IPS-20b (cell line): ENCODE measurements at regions not wholly inside any gene's neighbourhood (a gene's known extent, or its start where the extent isn't known, plus 50 kb on each side); places are given as distances from the start of the nearest gene placed in this dataset.
"Not testable (repeated sequence)": the region's sequence is repeated elsewhere in the genome, so short reads cannot be mapped to it uniquely, and the experiment has no call there.

Experiments used
- H3K27ac ChIP-seq: one replicate; pipeline ENCODE4 v1.5.1; 2013; ENCODE audit warnings: low read length
- H3K27me3 ChIP-seq: 2 replicates; pipeline ENCODE4 v1.6.1; 2013; ENCODE audit warnings: mild to moderate bottlenecking, low read length, inconsistent platforms; ENCODE audit not compliant: insufficient read depth
- H3K36me3 ChIP-seq: 2 replicates; pipeline ENCODE4 v1.6.1; 2013; ENCODE audit warnings: low read depth, mild to moderate bottlenecking, inconsistent platforms, low read length, moderate library complexity; ENCODE audit not compliant: insufficient read depth
- H3K4me1 ChIP-seq: 2 replicates; pipeline ENCODE4 v1.6.1; 2013; ENCODE audit warnings: mild to moderate bottlenecking, control low read depth, inconsistent platforms, low read length, moderate library complexity; ENCODE audit not compliant: insufficient read depth
- H3K4me3 ChIP-seq: 2 replicates; pipeline ENCODE4 v1.5.1; 2013; ENCODE audit warnings: mild to moderate bottlenecking, low read length, inconsistent platforms
- H3K9ac ChIP-seq: 2 replicates; pipeline ENCODE4 v1.6.1; 2013; ENCODE audit warnings: low read depth, mild to moderate bottlenecking, inconsistent platforms, low read length, moderate library complexity
- H3K9me3 ChIP-seq: 2 replicates; pipeline ENCODE4 v1.6.1; 2013; ENCODE audit warnings: mild to moderate bottlenecking, low read depth, low read length, inconsistent platforms; ENCODE audit not compliant: insufficient read depth

- Histone ChIP-seq H3K9me3 (no peaks in the 10 kb centered on the region), H3K4me1 (no peaks in the 10 kb centered on the region), H3K9ac (no peak overlapping the region), H3K27ac (no peak overlapping the region), H3K27me3 (no peaks in the 10 kb centered on the region), H3K4me3 (no peak overlapping the region), H3K36me3 (no peaks in the 10 kb centered on the region)
These were observed 151.7 kb upstream of the TAS2R1 start for GRCh38 chr5:9781890-9782289.

- H3K4me3 ChIP-seq = no peak overlapping the region
- H3K36me3 ChIP-seq = no peaks in the 10 kb centered on the region
- no peaks in the 10 kb centered on the region for H3K9me3 ChIP-seq
- no peaks in the 10 kb centered on the region for H3K27me3 ChIP-seq
- H3K9ac ChIP-seq = no peak overlapping the region
- H3K4me1 ChIP-seq = no peaks in the 10 kb centered on the region
- no peak overlapping the region for H3K27ac ChIP-seq
These were observed 151.1 kb upstream of the TAS2R1 start for GRCh38 chr5:9781275-9781674.

GRCh38 chr5:9780501-9780900 is 150.3 kb upstream of the TAS2R1 start:
- H3K4me3 ChIP-seq = no peak overlapping the region
- H3K36me3 ChIP-seq = no peaks in the 10 kb centered on the region
- no peak overlapping the region for H3K27ac ChIP-seq
- H3K9ac ChIP-seq = no peak overlapping the region
- no peaks in the 10 kb centered on the region for H3K4me1 ChIP-seq
- no peaks in the 10 kb centered on the region for H3K27me3 ChIP-seq
- H3K9me3 ChIP-seq = no peaks in the 10 kb centered on the region

- no peaks in the 10 kb centered on the region for H3K4me1 ChIP-seq
- H3K36me3 ChIP-seq = no peaks in the 10 kb centered on the region
- no peak overlapping the region for H3K9ac ChIP-seq
- no peak overlapping the region for H3K27ac ChIP-seq
- H3K4me3 ChIP-seq = no peak overlapping the region
- no peaks in the 10 kb centered on the region for H3K27me3 ChIP-seq
- H3K9me3 ChIP-seq = no peaks in the 10 kb centered on the region
These were observed 146.4 kb upstream of the TAS2R1 start for GRCh38 chr5:9776525-9776924.

- Histone ChIP-seq H3K36me3 (no peaks in the 10 kb centered on the region), H3K9me3 (no peaks in the 10 kb centered on the region), H3K9ac (no peak overlapping the region), H3K4me1 (no peaks in the 10 kb centered on the region), H3K27me3 (no peaks in the 10 kb centered on the region), H3K27ac (no peak overlapping the region), H3K4me3 (no peak overlapping the region)
These were observed 145.2 kb upstream of the TAS2R1 start for GRCh38 chr5:9775339-9775738.

- H3K9ac ChIP-seq = no peak overlapping the region
- no peaks in the 10 kb centered on the region for H3K9me3 ChIP-seq
- H3K27me3 ChIP-seq = no peaks in the 10 kb centered on the region
- H3K4me3 ChIP-seq = no peak overlapping the region
- no peaks in the 10 kb centered on the region for H3K4me1 ChIP-seq
- no peaks in the 10 kb centered on the region for H3K36me3 ChIP-seq
- H3K27ac ChIP-seq = no peak overlapping the region
These were observed 144.4 kb upstream of the TAS2R1 start for GRCh38 chr5:9774472-9775079.

- Histone ChIP-seq H3K27ac (no peak overlapping the region), H3K9me3 (no peaks in the 10 kb centered on the region), H3K27me3 (no peaks in the 10 kb centered on the region), H3K4me1 (no peaks in the 10 kb centered on the region), H3K4me3 (no peak overlapping the region), H3K9ac (no peak overlapping the region), H3K36me3 (no peaks in the 10 kb centered on the region)
These were observed 140.9 kb upstream of the TAS2R1 start for GRCh38 chr5:9771079-9771478.

GRCh38 chr5:9766581-9766980 is 136.4 kb upstream of the TAS2R1 start:
- Histone ChIP-seq H3K9ac (no peak overlapping the region), H3K4me1 (peaks cover 3% of the 10 kb centered on the region; the same call in 1 of the 2 replicates), H3K36me3 (no peaks in the 10 kb centered on the region), H3K4me3 (no peak overlapping the region), H3K27ac (no peak overlapping the region), H3K9me3 (no peaks in the 10 kb centered on the region), H3K27me3 (no peaks in the 10 kb centered on the region)

GRCh38 chr5:9765419-9766140 is 135.4 kb upstream of the TAS2R1 start:
- Histone ChIP-seq H3K9me3 (no peaks in the 10 kb centered on the region), H3K4me1 (peaks cover 3% of the 10 kb centered on the region; the same call in 1 of the 2 replicates), H3K36me3 (no peaks in the 10 kb centered on the region)

GRCh38 chr5:9761706-9762105 is 131.6 kb upstream of the TAS2R1 start:
- Histone ChIP-seq H3K9me3 (no peaks in the 10 kb centered on the region), H3K27me3 (no peaks in the 10 kb centered on the region), H3K4me1 (peaks cover 3% of the 10 kb centered on the region; the same call in 1 of the 2 replicates), H3K36me3 (no peaks in the 10 kb centered on the region), H3K9ac (no peak overlapping the region), H3K27ac (no peak overlapping the region), H3K4me3 (no peak overlapping the region)

More at GRCh38 chr5:9765419-9766140, 135.4 kb upstream of the TAS2R1 start:
- Histone ChIP-seq H3K4me3 (no peak overlapping the region), H3K9ac (no peak overlapping the region), H3K27ac (no peak overlapping the region), H3K27me3 (no peaks in the 10 kb centered on the region)

- not testable (repeated sequence) for H3K9me3 ChIP-seq, H3K27me3 ChIP-seq, H3K27ac ChIP-seq, H3K36me3 ChIP-seq, H3K9ac ChIP-seq, H3K4me3 ChIP-seq, H3K4me1 ChIP-seq
These were observed 122.5 kb upstream of the TAS2R1 start for GRCh38 chr5:9752670-9753069.

GRCh38 chr5:9743507-9743906 is 113.4 kb upstream of the TAS2R1 start:
- no peak overlapping the region for H3K27ac ChIP-seq
- H3K9me3 ChIP-seq = no peaks in the 10 kb centered on the region
- no peaks in the 10 kb centered on the region for H3K27me3 ChIP-seq
- H3K9ac ChIP-seq = no peak overlapping the region
- H3K4me3 ChIP-seq = no peak overlapping the region
- no peaks in the 10 kb centered on the region for H3K4me1 ChIP-seq
- H3K36me3 ChIP-seq = no peaks in the 10 kb centered on the region
